GM21423 (cell line): ENCODE measurements at regions not wholly inside any gene's neighbourhood (a gene's known extent, or its start where the extent isn't known, plus 50 kb on each side); places are given as distances from the start of the nearest gene placed in this dataset.

Experiments used
- ATAC-seq: cut with Tn5 transposase; IDR thresholded peaks from one replicate; pipeline ENCODE4 v1.9.1; 2021; ENCODE audit warnings: mild to moderate bottlenecking, moderate library complexity; ENCODE audit not compliant: unreplicated experiment

DNA sequence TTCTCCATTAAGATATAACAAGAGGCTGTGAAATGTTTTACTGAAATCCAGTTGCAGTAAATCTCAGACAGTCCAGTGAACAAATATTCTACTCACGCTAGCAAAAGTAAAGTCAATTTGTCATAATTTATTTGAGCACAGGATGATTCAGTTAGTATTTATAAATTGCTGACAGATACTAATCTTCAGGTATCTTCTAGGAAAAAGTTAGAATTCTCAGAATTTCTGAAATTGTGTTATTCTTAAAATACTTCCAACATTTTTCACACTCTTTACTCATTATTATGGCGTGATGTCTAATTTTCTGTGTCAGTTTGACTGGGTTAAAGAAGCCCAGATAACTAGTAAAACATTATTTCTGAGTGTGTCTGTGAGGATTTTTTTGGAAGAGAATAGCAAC, 460.2 kb upstream of the ACVR2A start:
- ATAC-seq: no peak

- ATAC-seq: no peak
Measured at GRCh38 chr2:147382322-147382948, 462.4 kb upstream of the ACVR2A start.

DNA sequence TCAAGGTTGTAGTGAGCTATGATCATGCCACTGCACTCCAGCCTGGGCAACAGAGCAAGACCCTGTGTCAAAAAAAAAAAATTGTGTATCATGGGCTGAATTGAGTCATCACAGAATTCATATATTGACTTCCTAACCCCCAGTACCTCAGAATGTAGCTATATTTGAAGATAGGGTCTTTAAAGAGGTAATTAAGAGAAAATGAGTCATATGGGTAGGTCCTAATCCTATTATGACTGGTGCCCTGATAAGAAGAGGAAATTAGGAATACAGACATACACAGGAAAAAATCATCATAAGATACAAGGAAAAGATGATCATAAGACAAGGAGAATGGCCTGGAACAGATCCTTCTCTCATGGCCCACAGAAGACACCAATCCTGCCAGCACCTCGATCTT, 466.4 kb upstream of the ACVR2A start:
- ATAC-seq: no peak

GRCh38 chr2:147375073-147375472, 469.8 kb upstream of the ACVR2A start:
- ATAC-seq: no peak

GRCh38 chr2:147374423-147374811, 470.4 kb upstream of the ACVR2A start:
- no peak for ATAC-seq

GRCh38 chr2:147373800-147374422, 470.9 kb upstream of the ACVR2A start:
- ATAC-seq: no peak

GRCh38 chr2:147368306-147368705, 476.5 kb upstream of the ACVR2A start:
- ATAC-seq: no peak

DNA sequence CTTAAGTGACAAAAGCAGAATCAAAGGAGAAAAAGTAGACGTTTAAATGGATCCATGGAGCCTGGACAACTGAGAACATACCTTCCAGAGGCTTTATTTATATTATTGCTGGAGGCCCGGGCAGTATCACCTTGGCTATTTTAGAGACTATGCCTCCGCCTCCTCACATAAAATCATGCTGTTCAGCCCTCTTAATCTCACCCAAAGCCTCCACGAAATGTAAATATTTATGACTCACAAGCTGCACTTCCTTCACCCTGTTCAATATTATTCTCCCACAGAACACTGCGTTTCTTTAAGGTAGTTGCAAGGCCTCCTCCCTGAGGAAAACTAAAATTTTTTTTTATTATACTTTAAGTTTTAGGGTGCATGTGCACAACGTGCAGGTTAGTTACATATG, 478.6 kb upstream of the ACVR2A start:
- no peak for ATAC-seq

DNA sequence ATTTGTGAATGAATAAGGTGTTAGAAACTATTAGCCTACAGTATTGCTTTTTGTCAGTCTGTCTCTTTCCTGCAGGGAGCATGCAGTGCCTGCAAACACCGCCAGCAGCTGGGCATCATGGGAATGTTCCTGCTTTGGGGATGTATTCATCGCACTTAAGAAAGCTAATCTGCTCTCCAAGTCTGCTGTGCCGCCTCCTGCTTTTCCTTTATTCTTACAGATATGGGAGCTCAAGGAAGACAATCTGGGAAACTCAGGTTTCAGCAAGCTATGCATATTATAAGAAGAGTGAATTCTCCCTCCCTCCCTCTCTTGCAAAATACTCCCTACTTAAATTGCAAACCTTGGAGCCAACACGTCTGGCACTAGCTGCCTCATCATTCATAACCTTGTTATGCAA, 479.2 kb upstream of the ACVR2A start:
- ATAC-seq: no peak

- peak; percentile 71 for ATAC-seq
Measured at GRCh38 chr2:147364597-147364996, 480.2 kb upstream of the ACVR2A start.

- ATAC-seq: no peak
Measured at GRCh38 chr2:147363181-147363580, 481.6 kb upstream of the ACVR2A start.

DNA sequence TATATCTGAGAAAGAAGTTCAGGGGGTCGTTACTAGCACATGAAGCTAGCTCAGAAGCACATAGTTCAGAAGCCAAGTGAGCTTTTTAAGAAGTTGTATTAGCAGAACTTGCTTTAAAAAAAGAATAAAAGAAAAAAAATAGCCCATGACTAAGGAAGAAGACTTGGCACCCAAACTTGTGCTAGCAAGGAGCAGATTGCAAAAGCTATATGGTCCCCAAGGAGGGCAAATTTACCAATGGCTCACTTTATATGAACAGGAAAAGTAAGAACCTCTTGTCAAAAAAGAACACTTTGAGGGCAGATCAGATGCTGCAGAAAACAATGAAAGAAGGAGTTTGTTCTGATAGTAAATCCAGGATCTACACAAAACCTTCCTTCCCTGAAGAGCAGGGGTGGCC, 486.5 kb upstream of the ACVR2A start:
- no peak for ATAC-seq

DNA sequence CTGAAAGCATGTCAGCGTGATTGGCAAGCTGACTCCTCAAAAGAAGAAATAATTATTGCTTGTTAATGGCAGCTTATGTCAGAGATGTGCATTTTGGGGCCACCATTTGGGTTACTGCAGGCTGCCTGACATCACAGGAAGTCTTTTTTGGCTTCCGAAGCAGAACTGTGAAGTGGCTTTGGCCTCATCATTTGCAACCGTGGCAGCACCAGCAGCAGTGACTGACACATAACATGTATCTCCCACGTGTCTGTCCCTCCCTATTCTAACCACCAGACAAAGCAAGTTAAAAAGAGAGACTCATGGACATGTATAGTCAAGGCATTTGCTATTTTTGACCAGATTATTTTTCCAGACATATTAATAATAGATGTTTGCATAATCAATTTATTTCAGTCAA, 488.7 kb upstream of the ACVR2A start:
- ATAC-seq: no peak

DNA sequence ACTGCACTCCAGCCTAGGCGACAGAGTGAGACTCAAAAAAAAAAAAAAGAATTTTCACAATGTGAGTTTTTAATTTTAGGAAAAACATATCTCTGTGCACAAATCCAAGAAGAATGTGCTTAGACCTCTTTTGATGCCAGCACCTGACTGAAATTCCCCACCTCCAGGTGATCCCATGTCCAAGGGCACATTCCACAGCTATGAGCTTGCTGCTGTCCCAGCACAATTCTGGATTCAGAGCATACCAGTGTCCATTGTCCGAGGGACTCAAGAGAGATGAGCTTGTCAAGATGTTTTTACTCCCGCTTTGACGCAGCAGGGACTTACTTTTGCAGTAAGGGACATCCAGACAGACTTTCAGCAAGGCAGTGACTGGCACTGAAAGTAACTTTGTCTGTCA, 489.1 kb upstream of the ACVR2A start:
- no peak for ATAC-seq

DNA sequence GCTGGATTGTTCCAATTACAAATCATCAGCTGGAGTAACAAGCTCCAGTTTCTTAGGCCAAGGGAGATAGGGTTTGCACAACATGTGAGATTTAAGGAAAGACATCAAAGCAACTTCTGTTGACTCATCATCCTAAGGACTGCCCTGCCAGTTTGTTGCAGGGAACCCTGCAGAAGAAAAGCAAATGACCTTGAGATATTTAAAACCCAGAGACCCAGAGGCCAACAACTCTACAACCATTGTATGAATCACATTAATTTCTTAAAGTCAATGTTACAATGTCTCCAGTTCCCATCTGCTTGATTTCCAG, 491.8 kb upstream of the ACVR2A start:
- no peak for ATAC-seq

GRCh38 chr2:147352264-147353071, 492.4 kb upstream of the ACVR2A start:
- no peak for ATAC-seq

GRCh38 chr2:147351784-147352183, 493.0 kb upstream of the ACVR2A start:
- no peak for ATAC-seq

DNA sequence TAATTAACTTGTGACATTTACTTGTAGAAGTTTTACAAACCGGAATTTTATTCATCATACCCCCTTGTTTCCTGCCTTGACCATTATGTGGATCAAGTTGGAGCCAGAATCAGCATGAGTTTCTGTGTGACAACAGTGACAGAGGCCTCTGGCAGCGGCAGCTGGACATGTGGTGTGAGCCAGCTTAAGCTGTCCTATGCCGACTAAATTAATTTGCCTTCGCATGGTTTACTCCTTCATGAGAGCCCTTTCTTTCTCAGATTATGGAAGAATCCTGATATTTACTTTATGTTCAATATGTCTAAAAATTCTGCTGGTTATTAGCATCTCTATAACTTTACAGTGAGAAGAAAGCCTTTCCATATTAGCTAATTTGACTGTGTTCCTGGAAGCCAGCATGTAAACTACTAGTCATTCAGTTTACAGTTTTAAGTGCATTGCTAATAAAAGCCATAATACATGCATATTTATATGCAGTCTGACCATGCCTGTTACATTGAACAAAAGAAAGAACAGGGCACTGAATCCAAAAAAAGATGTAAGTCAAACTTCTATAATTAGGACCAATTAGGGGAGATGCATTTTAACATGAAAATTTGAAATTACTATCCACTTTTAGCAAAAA, 495.8 kb upstream of the ACVR2A start:
- ATAC-seq: no peak

GRCh38 chr2:147346142-147346541, 498.7 kb upstream of the ACVR2A start:
- no peak for ATAC-seq

- ATAC-seq: no peak
Measured at GRCh38 chr2:147345246-147345645, 499.6 kb upstream of the ACVR2A start.

DNA sequence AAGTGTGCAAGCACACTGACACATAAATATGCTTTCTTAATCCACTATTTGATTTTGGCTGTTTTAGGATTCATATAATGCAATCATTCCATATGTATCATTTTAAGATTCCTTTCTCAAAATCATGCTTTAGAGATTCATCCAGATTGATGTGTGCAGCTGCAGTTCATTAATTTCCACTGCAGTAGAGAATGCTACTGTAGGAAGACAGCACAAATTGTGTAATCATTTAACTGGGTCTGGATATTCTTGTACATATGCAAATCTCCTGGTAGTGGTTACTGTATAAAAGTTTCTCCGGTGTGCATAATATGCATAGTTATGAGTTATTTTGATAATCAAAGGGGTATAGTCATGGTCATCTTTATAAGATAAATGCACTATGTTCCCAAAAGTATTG, 502.5 kb upstream of the ACVR2A start:
- ATAC-seq: no peak
